Stimulated activated CD8-positive, alpha-beta memory T cell treated with anti-CD3 and anti-CD28 coated beads, Interleukin-4, amount 100 ng/mL, for 1 hour (primary cell): ENCODE measurements at regions not wholly inside any gene's neighbourhood (a gene's known extent, or its start where the extent isn't known, plus 50 kb on each side); places are given as distances from the start of the nearest gene placed in this dataset.
"Not testable (repeated sequence)": the region's sequence is repeated elsewhere in the genome, so short reads cannot be mapped to it uniquely, and the experiment has no call there.

Experiments
- DNase-seq, 2 donors: peaks; one replicate each; pipeline ENCODE4 v3.0.0-alpha.2; 2020; ENCODE audit warnings: low read depth in 2 of 2, low spot score in 1 of 2

- no peak for DNase-seq
Measured at GRCh38 chr18:70892381-70892780, 603.5 kb downstream of the SOCS6 start.

- no peak for DNase-seq
Measured at GRCh38 chr18:70870292-70870691, 581.4 kb downstream of the SOCS6 start.

GRCh38 chr18:70848329-70848728, 559.5 kb downstream of the SOCS6 start:
- no peak for DNase-seq

- no peak for DNase-seq
Measured at GRCh38 chr18:70840649-70841048, 551.8 kb downstream of the SOCS6 start.

GRCh38 chr18:70827632-70828031, 538.8 kb downstream of the SOCS6 start:
- no peak for DNase-seq

GRCh38 chr18:70826571-70826970, 537.7 kb downstream of the SOCS6 start:
- DNase-seq: no peak

- DNase-seq: no peak
Measured at GRCh38 chr18:70822691-70823090, 533.8 kb downstream of the SOCS6 start.

GRCh38 chr18:70822117-70822516, 533.3 kb downstream of the SOCS6 start:
- DNase-seq: no peak

GRCh38 chr18:70808481-70809056, 519.7 kb downstream of the SOCS6 start:
- DNase-seq: no peak

- peak; percentile 21 to 32 for DNase-seq
Measured at GRCh38 chr18:70781860-70782453, 493.1 kb downstream of the SOCS6 start.

- not testable (repeated sequence) for DNase-seq
Measured at GRCh38 chr18:70766254-70766653, 477.4 kb downstream of the SOCS6 start.

- DNase-seq: no peak
Measured at GRCh38 chr18:70762812-70763211, 474.0 kb downstream of the SOCS6 start.

GRCh38 chr18:70758780-70759179, 469.9 kb downstream of the SOCS6 start:
- no peak for DNase-seq

- no peak for DNase-seq
Measured at GRCh38 chr18:70754486-70754885, 465.6 kb downstream of the SOCS6 start.

GRCh38 chr18:70732916-70733315, 444.1 kb downstream of the SOCS6 start:
- no peak for DNase-seq

- DNase-seq: no peak
Measured at GRCh38 chr18:70732188-70732587, 443.3 kb downstream of the SOCS6 start.

- no peak for DNase-seq
Measured at GRCh38 chr18:70720607-70721006, 431.8 kb downstream of the SOCS6 start.

- DNase-seq: no peak
Measured at GRCh38 chr18:70709720-70710119, 420.9 kb downstream of the SOCS6 start.

GRCh38 chr18:70709144-70709543, 420.3 kb downstream of the SOCS6 start:
- DNase-seq: no peak

GRCh38 chr18:70705831-70706416, 417.1 kb downstream of the SOCS6 start:
- no peak for DNase-seq

- DNase-seq: no peak
Measured at GRCh38 chr18:70700496-70700895, 411.7 kb downstream of the SOCS6 start.

GRCh38 chr18:70698574-70698973, 409.7 kb downstream of the SOCS6 start:
- no peak for DNase-seq

GRCh38 chr18:70693246-70693645, 404.4 kb downstream of the SOCS6 start:
- DNase-seq: no peak
